ENCODE measurements at regions not wholly inside any gene's neighbourhood (a gene's known extent, or its start where the extent isn't known, plus 50 kb on each side); places are given as distances from the start of the nearest gene placed in this dataset.

DNA sequence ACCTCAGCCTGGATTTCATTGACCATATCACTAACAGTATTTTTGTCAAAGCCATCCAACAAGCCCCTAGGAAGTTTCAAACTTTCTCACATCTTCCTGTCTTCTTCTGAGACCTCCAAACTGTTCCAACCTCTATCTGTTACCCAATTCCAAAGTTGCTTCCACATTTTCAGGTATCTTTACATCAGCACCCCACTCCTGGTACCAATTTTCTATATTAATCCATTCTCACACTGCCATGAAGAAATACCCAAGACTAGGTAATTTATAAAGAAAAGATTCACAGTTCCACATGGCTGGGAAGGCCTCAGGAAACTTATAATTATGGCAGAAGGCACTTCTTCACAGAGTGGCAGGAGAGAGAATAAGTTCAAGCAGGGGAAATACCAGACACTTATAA is 571.9 kb upstream of the PHF14 start:
- no peak overlapping the region for H3K4me3 ChIP-seq (ENCODE audit: low read depth, low read length)

DNA sequence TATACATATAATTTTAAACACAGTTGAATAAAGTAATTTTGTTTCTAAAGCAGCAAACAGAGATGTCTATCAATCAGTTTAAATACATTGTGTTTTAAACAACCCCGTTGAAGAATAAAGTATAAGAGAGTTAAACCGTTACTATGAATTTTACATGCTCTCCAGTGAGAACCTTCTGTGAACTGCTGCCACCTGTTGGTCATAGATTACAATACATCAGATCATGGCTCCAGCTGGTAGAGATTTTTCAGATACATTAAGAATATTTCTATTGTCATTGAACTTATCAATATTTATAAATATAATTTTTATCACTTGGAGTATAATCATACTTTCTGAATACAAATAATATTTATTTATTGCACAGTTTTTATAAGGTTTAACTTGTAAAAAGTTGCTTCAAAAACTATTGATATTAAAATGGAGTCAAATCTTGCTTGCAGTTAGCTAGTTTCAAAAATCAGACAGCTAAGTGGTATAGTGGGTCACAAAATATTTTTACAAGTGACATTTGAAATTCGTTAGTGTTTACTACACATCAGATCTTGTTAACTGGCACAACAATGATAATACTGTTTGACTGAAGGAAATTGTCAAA is 561.2 kb upstream of the PHF14 start:
- no peak overlapping the region for H3K4me3 ChIP-seq (ENCODE audit: low read depth, low read length)
- TF ChIP-seq, protein P1, sequence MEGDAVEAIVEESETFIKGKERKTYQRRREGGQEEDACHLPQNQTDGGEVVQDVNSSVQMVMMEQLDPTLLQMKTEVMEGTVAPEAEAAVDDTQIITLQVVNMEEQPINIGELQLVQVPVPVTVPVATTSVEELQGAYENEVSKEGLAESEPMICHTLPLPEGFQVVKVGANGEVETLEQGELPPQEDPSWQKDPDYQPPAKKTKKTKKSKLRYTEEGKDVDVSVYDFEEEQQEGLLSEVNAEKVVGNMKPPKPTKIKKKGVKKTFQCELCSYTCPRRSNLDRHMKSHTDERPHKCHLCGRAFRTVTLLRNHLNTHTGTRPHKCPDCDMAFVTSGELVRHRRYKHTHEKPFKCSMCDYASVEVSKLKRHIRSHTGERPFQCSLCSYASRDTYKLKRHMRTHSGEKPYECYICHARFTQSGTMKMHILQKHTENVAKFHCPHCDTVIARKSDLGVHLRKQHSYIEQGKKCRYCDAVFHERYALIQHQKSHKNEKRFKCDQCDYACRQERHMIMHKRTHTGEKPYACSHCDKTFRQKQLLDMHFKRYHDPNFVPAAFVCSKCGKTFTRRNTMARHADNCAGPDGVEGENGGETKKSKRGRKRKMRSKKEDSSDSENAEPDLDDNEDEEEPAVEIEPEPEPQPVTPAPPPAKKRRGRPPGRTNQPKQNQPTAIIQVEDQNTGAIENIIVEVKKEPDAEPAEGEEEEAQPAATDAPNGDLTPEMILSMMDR (conservative IDR thresholded peaks at IDR 0.05; ENCODE audit: low read depth, low read length), result peak; percentile 61
- DNase-seq (ENCODE audit: low read depth), result peak; percentile 54

More for the DNA sequence above, 571.9 kb upstream of the PHF14 start:
- TF ChIP-seq, protein P1 (conservative IDR thresholded peaks at IDR 0.05; ENCODE audit: low read depth, low read length), result no peak
- no peak for DNase-seq (ENCODE audit: low read depth)

DNA sequence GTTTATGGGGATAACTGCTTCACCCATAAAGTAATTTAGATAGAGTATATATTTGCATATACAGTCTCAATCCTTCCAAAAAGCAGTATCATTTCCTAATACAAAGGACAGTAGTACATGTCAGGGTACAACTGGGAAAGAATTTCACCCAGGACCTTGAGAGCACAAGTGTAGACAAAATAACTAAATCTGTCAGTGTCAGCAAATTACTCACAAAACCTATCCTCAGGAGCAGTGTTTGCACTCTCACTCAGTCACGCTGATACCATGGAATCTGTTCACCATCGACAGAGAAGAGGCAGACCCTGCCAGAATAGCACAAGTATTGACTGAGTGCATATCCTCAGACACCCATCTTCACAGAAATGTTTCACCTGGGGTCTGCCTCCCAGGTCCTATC is 554.7 kb upstream of the PHF14 start:
- H3K4me3 ChIP-seq (ENCODE audit: low read depth, low read length), result no peak overlapping the region
- no peak for DNase-seq (ENCODE audit: low read depth)
- TF ChIP-seq, protein P1 (conservative IDR thresholded peaks at IDR 0.05; ENCODE audit: low read depth, low read length), result no peak

DNA sequence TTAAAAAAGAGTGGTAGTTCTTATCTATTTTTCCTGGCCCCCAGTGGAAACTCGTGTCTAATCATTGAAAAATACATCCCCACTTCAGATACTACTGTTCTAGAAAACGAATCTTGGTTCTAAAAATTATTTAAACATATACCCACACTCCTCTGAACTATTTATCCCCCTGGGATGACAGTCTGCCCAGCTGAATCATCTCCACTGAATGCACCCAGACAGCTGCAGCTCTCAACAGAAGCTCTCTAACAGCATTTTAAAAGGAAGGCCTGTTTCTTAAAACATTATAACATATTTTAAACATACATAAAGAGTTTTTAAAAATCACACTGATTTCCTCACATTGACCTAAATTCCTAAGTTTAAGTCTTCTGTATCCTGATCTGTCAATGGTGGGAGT is 544.6 kb upstream of the PHF14 start:
- H3K4me3 ChIP-seq (ENCODE audit: low read depth, low read length), result no peak overlapping the region
- TF ChIP-seq, protein P1 (conservative IDR thresholded peaks at IDR 0.05; ENCODE audit: low read depth, low read length), result no peak
- DNase-seq (ENCODE audit: low read depth), result no peak

DNA sequence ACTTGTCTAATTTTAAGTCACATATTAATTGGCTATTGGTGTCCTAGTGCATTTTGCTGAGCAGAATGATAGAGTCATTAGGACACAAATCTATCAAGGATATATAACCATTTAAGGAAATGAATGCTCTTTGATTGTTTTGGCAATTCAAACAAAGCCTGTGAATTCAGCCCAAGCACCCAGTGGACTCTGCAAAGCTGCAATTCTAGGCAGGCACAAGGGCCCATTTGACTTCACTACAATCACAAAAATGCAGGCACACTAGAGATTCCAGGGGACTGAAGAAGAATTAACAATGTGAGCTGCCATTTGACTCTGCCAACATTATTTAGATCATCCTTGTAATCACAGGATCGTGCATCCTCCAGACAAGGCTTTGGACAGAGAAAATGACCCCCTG is 544.2 kb upstream of the PHF14 start:
- H3K4me3 ChIP-seq (ENCODE audit: low read depth, low read length), result no peak overlapping the region
- no peak for DNase-seq (ENCODE audit: low read depth)
- TF ChIP-seq, protein P1 (conservative IDR thresholded peaks at IDR 0.05; ENCODE audit: low read depth, low read length), result no peak

DNA sequence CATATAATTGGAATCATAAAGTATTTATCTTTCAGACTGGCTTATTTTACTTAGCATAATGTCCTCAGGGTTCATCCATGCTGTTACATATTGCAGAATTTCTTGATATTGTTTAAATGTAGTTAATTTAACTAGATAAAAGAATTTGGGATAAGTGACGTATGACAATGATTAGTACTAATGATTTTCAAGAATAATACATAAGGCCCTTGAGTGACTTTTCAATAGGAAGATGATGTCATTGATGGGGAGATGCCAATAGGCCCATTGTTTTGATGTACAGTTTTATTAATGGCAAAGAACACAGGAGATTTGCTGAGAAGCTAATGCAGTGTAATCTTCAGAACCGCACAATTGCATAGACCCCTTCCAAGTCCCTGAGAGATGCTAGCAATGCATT is 537.4 kb upstream of the PHF14 start:
- TF ChIP-seq, protein P1 (conservative IDR thresholded peaks at IDR 0.05; ENCODE audit: low read depth, low read length), result no peak
- no peak for DNase-seq (ENCODE audit: low read depth)
- no peak overlapping the region for H3K4me3 ChIP-seq (ENCODE audit: low read depth, low read length)

DNA sequence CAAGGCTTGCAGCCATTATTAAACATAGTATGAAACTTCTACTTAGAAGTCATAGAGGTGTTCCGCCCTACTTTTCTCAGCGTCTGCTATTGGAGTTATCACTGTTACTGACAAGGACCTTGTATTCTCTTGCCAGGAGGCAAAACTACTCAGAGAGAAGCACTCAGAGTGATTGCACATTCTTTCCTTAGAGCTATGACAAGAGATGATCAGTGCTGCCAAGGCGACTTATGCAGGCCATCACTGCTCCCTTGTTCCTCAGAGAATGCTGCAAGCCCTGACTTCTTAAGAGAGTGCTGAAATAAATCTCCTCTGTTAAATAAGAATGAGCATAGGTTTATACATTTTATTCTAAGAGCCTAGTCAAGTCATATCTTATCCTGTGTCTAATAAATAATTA is 534.6 kb upstream of the PHF14 start:
- H3K4me3 ChIP-seq (ENCODE audit: low read depth, low read length), result no peak overlapping the region
- no peak for DNase-seq (ENCODE audit: low read depth)
- TF ChIP-seq, protein P1 (conservative IDR thresholded peaks at IDR 0.05; ENCODE audit: low read depth, low read length), result no peak

All from choroid plexus epithelial cell (primary cell).